ENCODE measurements at regions not wholly inside any gene's neighbourhood (a gene's known extent, or its start where the extent isn't known, plus 50 kb on each side); places are given as distances from the start of the nearest gene placed in this dataset.

GRCh38 chr13:63472711-63473110 is 2057.1 kb upstream of the PCDH20 start:
- TF ChIP-seq CTCF (IDR thresholded peaks at IDR 0.05; ENCODE audit: poor library complexity) (no peak), EZH2 (IDR thresholded peaks at IDR 0.05; ENCODE audit: borderline replicate concordance) (no peak)

Measured in hepatocyte (in vitro differentiated cells).